ENCODE measurements at regions not wholly inside any gene's neighbourhood (a gene's known extent, or its start where the extent isn't known, plus 50 kb on each side); places are given as distances from the start of the nearest gene placed in this dataset.

DNA sequence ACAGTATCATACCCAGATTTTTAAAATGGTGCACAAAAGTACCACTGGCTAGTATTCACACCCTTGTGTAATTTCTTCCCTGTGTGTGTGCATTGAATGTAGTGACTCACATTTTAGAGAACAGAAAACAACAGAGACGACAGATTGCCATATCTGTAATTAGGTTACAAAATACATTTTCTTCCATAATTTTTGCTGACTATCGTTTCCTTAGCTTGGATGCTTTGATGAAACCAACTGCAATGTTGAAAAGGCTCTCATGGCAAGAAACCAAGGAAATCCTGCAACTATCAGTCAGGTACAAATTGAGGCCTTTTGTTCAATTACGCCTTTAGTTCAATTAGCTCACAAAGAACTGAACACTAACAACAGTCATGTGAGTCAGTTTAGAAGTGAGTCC, 484.4 kb downstream of the ZNF804A start:
- CTCF ChIA-PET: no interaction called here

More for the DNA sequence above, 484.4 kb downstream of the ZNF804A start:
- Histone ChIP-seq H3K56ac (ENCODE audit: extremely low read depth, insufficient read depth, low read length) (no peak overlapping the region), H3K9me1 (ENCODE audit: insufficient read depth, low read length) (no peaks in the 10 kb centered on the region), H3K18ac (ENCODE audit: low read depth, low read length) (no peak overlapping the region), H2AK9ac (replicated peaks; ENCODE audit: low read depth, low read length, poor library complexity) (no peak overlapping the region), H3K27me3 (ENCODE audit: control insufficient read depth, insufficient read depth, low read length) (no peaks in the 10 kb centered on the region), H3K23ac (ENCODE audit: low read depth, low read length) (no peak overlapping the region), H3K4ac (ENCODE audit: low read depth, low read length) (no peak overlapping the region), H3K14ac (replicated peaks; ENCODE audit: low read depth, low read length) (no peak overlapping the region), H3K9me3 (ENCODE audit: control insufficient read depth, insufficient read depth, low read length) (peaks cover 2% of the 10 kb centered on the region; the same call in 1 of the 2 replicates), H4K91ac (ENCODE audit: insufficient read depth, low read depth, low read length) (no peak overlapping the region), H4K20me1 (ENCODE audit: insufficient read depth, low read length) (no peaks in the 10 kb centered on the region), H3K4me2 (ENCODE audit: low read depth, low read length) (no peak overlapping the region), H3K4me3 (ENCODE audit: insufficient read depth, low read depth, low read length) (no peak overlapping the region), H3K27ac (ENCODE audit: insufficient read depth, low read length) (no peak overlapping the region), H4K5ac (ENCODE audit: low read depth, low read length) (no peak overlapping the region), H2BK20ac (ENCODE audit: low read depth, low read length) (no peak overlapping the region), H2BK15ac (ENCODE audit: low read depth, low read length) (no peak overlapping the region), H2AK5ac (ENCODE audit: low read depth, low read length) (no peak overlapping the region), H3K36me3 (ENCODE audit: control insufficient read depth, insufficient read depth, low read length) (no peaks in the 10 kb centered on the region), H2AFZ (replicated peaks; ENCODE audit: low read length, poor library complexity) (no peak overlapping the region), H2BK120ac (ENCODE audit: low read depth, low read length) (no peak overlapping the region), H3K79me1 (ENCODE audit: low read depth in 1 of 2, low read length in 2 of 2) (no peaks in the 10 kb centered on the region), H3K4me1 (ENCODE audit: control insufficient read depth, insufficient read depth, low read length) (no peaks in the 10 kb centered on the region), H2BK5ac (ENCODE audit: low read depth, low read length, poor library complexity, severe bottlenecking) (no peak overlapping the region), H3K9ac (ENCODE audit: low read depth, low read length) (no peak overlapping the region), H4K8ac (ENCODE audit: low read depth in 2 of 2, low read length in 2 of 2) (no peak overlapping the region)
- in situ Hi-C loops (cut with MboI; ENCODE audit: low sequenced_read_pairs) (no loop called here), dilution Hi-C loops (cut with HindIII; ENCODE audit: low sequenced_read_pairs, unreplicated experiment) (no loop called here), intact Hi-C loops (cut with micrococcal nuclease) (no loop called here)
- DNase-seq (no peak), ATAC-seq (ENCODE audit: low read depth) (no peak)
- no peak for TF ChIP-seq NFE2L2 (IDR thresholded peaks at IDR 0.05; ENCODE audit: low read depth, low read length)
- TF ChIP-seq MXI1 (IDR thresholded peaks at IDR 0.05; ENCODE audit: borderline replicate concordance, low read depth, low read length): no peak
- TF ChIP-seq CHD1 (IDR thresholded peaks at IDR 0.05; ENCODE audit: low read depth, low read length): no peak
- no peak for TF ChIP-seq USF2 (IDR thresholded peaks at IDR 0.05; ENCODE audit: low read depth, low read length)
- TF ChIP-seq MAFK (IDR thresholded peaks at IDR 0.05; ENCODE audit: low read depth, low read length): no peak
- TF ChIP-seq, protein P1, sequence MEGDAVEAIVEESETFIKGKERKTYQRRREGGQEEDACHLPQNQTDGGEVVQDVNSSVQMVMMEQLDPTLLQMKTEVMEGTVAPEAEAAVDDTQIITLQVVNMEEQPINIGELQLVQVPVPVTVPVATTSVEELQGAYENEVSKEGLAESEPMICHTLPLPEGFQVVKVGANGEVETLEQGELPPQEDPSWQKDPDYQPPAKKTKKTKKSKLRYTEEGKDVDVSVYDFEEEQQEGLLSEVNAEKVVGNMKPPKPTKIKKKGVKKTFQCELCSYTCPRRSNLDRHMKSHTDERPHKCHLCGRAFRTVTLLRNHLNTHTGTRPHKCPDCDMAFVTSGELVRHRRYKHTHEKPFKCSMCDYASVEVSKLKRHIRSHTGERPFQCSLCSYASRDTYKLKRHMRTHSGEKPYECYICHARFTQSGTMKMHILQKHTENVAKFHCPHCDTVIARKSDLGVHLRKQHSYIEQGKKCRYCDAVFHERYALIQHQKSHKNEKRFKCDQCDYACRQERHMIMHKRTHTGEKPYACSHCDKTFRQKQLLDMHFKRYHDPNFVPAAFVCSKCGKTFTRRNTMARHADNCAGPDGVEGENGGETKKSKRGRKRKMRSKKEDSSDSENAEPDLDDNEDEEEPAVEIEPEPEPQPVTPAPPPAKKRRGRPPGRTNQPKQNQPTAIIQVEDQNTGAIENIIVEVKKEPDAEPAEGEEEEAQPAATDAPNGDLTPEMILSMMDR (conservative IDR thresholded peaks at IDR 0.05; ENCODE audit: low read depth, low read length): no peak
- TF ChIP-seq CEBPB (IDR thresholded peaks at IDR 0.05; ENCODE audit: low read depth, low read length): no peak
- no TSS peak for BruUV-seq (replicated peaks)
- POLR2A ChIA-PET (ENCODE audit: unreplicated experiment): no interaction called here
- WGBS, 2 experiments (ENCODE audit: extremely low coverage in 2 of 2, insufficient read length in 1 of 2): no CpG with 5 or more reads among the region's 3 CpGs

Measured in IMR-90 (cell line).